ENCODE measurements at regions not wholly inside any gene's neighbourhood (a gene's known extent, or its start where the extent isn't known, plus 50 kb on each side); places are given as distances from the start of the nearest gene placed in this dataset.

GRCh38 chr4:153148791-153149190 is 55.5 kb upstream of the TRIM2 start:
- Histone ChIP-seq H3K27me3 (ENCODE audit: insufficient read depth, low read depth) (no peaks in the 10 kb centered on the region), H3K36me3 (ENCODE audit: insufficient read depth) (no peaks in the 10 kb centered on the region), H3K4me1 (ENCODE audit: low read depth, poor library complexity, severe bottlenecking) (peaks cover 16% of the 10 kb centered on the region), H3K79me2 (ENCODE audit: insufficient read depth, low read depth) (no peaks in the 10 kb centered on the region), H2AFZ (ENCODE audit: low read depth) (no peak overlapping the region), H4K20me1 (ENCODE audit: insufficient read depth) (no peaks in the 10 kb centered on the region), H3K4me3 (IDR thresholded peaks at IDR 0.05; ENCODE audit: insufficient read depth, low read depth, low read length) (no peak overlapping the region), H3K9ac (no peak overlapping the region), H3K4me2 (no peak overlapping the region), H3K27ac (no peak overlapping the region)
- no peak for TF ChIP-seq CTCF (conservative IDR thresholded peaks at IDR 0.05; ENCODE audit: low read depth, low read length)

- Histone ChIP-seq H3K4me2 (no peak overlapping the region), H3K27ac (no peak overlapping the region), H3K4me1 (ENCODE audit: low read depth, poor library complexity, severe bottlenecking) (peaks cover 15% of the 10 kb centered on the region), H3K27me3 (ENCODE audit: insufficient read depth, low read depth) (no peaks in the 10 kb centered on the region), H3K4me3 (IDR thresholded peaks at IDR 0.05; ENCODE audit: insufficient read depth, low read depth, low read length) (no peak overlapping the region), H3K36me3 (ENCODE audit: insufficient read depth) (no peaks in the 10 kb centered on the region), H3K9ac (no peak overlapping the region), H4K20me1 (ENCODE audit: insufficient read depth) (no peaks in the 10 kb centered on the region), H3K79me2 (ENCODE audit: insufficient read depth, low read depth) (no peaks in the 10 kb centered on the region), H2AFZ (ENCODE audit: low read depth) (no peak overlapping the region)
- no peak for TF ChIP-seq CTCF (conservative IDR thresholded peaks at IDR 0.05; ENCODE audit: low read depth, low read length)
Observed at GRCh38 chr4:153151535-153152455, 52.4 kb upstream of the TRIM2 start.

GRCh38 chr4:153152501-153153338 is 51.5 kb upstream of the TRIM2 start:
- peak overlapping the region; percentile 62 for H3K27ac ChIP-seq
- peak overlapping the region; percentile 60 for H3K9ac ChIP-seq
- H2AFZ ChIP-seq (ENCODE audit: low read depth): peak overlapping the region; percentile 95
- peaks cover 15% of the 10 kb centered on the region for H3K4me1 ChIP-seq (ENCODE audit: low read depth, poor library complexity, severe bottlenecking)
- no peaks in the 10 kb centered on the region for H3K36me3 ChIP-seq (ENCODE audit: insufficient read depth)
- TF ChIP-seq CTCF (conservative IDR thresholded peaks at IDR 0.05; ENCODE audit: low read depth, low read length): no peak
- no peaks in the 10 kb centered on the region for H3K27me3 ChIP-seq (ENCODE audit: insufficient read depth, low read depth)
- no peaks in the 10 kb centered on the region for H3K79me2 ChIP-seq (ENCODE audit: insufficient read depth, low read depth)
- no peaks in the 10 kb centered on the region for H4K20me1 ChIP-seq (ENCODE audit: insufficient read depth)
- peak overlapping the region; percentile 82 for H3K4me2 ChIP-seq
- peak overlapping the region; percentile 66 for H3K4me3 ChIP-seq (IDR thresholded peaks at IDR 0.05; ENCODE audit: insufficient read depth, low read depth, low read length)

GRCh38 chr4:153153339-153153871 is 50.8 kb upstream of the TRIM2 start:
- peak overlapping the region; percentile 62 for H3K27ac ChIP-seq
- no peaks in the 10 kb centered on the region for H4K20me1 ChIP-seq (ENCODE audit: insufficient read depth)
- H3K4me3 ChIP-seq (IDR thresholded peaks at IDR 0.05; ENCODE audit: insufficient read depth, low read depth, low read length): peak overlapping the region; percentile 66
- H3K4me1 ChIP-seq (ENCODE audit: low read depth, poor library complexity, severe bottlenecking): peaks cover 15% of the 10 kb centered on the region
- peak overlapping the region; percentile 82 for H3K4me2 ChIP-seq
- H3K36me3 ChIP-seq (ENCODE audit: insufficient read depth): no peaks in the 10 kb centered on the region
- TF ChIP-seq CTCF (conservative IDR thresholded peaks at IDR 0.05; ENCODE audit: low read depth, low read length): no peak
- peak overlapping the region; percentile 60 for H3K9ac ChIP-seq
- H2AFZ ChIP-seq (ENCODE audit: low read depth): peak overlapping the region; percentile 95
- no peaks in the 10 kb centered on the region for H3K27me3 ChIP-seq (ENCODE audit: insufficient read depth, low read depth)
- H3K79me2 ChIP-seq (ENCODE audit: insufficient read depth, low read depth): no peaks in the 10 kb centered on the region
